Erythroblast (primary cell): ENCODE measurements at regions not wholly inside any gene's neighbourhood (a gene's known extent, or its start where the extent isn't known, plus 50 kb on each side); places are given as distances from the start of the nearest gene placed in this dataset.

Source experiments
- GATA1 ChIP-seq: IDR thresholded peaks from 2 replicates; pipeline ENCODE4 v1.6.1; 2011; ENCODE audit warnings: low read depth, mild to moderate bottlenecking, control low read depth, low read length, moderate library complexity
- POLR2A ChIP-seq: IDR thresholded peaks from 2 replicates; pipeline ENCODE4 v1.6.1; 2011; ENCODE audit warnings: mild to moderate bottlenecking, low read length

- TF ChIP-seq POLR2A (no peak), GATA1 (no peak)
Measured at GRCh38 chr6:21450149-21450548, 143.4 kb upstream of the SOX4 start.
